IPS-15b (cell line): ENCODE measurements at regions not wholly inside any gene's neighbourhood (a gene's known extent, or its start where the extent isn't known, plus 50 kb on each side); places are given as distances from the start of the nearest gene placed in this dataset.

ENCODE experiments used
- H3K27me3 ChIP-seq: one replicate; pipeline ENCODE4 v1.6.1; 2013; ENCODE audit warnings: low read length; ENCODE audit not compliant: control insufficient read depth, insufficient read depth
- H3K36me3 ChIP-seq: one replicate; pipeline ENCODE4 v1.6.1; 2013; ENCODE audit warnings: low read length; ENCODE audit not compliant: control insufficient read depth, insufficient read depth
- H3K4me1 ChIP-seq: one replicate; pipeline ENCODE4 v1.6.1; 2013; ENCODE audit warnings: mild to moderate bottlenecking, low read length; ENCODE audit not compliant: control insufficient read depth, insufficient read depth
- H3K4me3 ChIP-seq: one replicate; pipeline ENCODE4 v1.5.1; 2013; ENCODE audit warnings: low read depth, low read length
- H3K9ac ChIP-seq: one replicate; pipeline ENCODE4 v1.6.1; 2013; ENCODE audit warnings: low read depth, mild to moderate bottlenecking, low read length
- H3K9me3 ChIP-seq: one replicate; pipeline ENCODE4 v1.6.1; 2013; ENCODE audit warnings: mild to moderate bottlenecking, low read length; ENCODE audit not compliant: control insufficient read depth, insufficient read depth

DNA sequence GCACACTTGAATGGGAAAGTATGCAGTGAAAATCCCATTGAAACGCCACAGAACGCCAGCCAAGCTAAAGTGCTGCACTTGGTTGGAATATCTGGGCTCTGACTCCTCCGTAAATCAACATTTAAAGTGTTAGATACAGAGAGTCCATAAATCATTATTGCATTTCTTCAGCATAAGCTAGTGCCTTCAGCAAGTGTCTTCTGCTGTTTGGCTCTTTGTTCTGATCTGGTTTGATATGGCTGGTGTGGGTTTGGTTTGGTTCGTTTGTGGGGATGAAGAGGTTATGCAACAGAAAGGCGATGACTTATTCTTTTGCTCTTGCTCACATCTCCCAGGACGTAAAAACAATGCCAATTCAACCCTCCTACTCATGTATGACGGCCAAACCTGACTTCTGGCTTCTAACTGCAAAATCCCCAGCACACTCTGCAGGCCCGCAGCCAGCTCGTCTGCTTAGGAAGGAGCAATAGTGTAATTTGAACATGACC, 121.8 kb upstream of the ERG start:
- H3K4me1 ChIP-seq, result no peaks in the 10 kb centered on the region
- no peak overlapping the region for H3K9ac ChIP-seq
- no peaks in the 10 kb centered on the region for H3K27me3 ChIP-seq
- no peak overlapping the region for H3K4me3 ChIP-seq
- no peaks in the 10 kb centered on the region for H3K9me3 ChIP-seq
- H3K36me3 ChIP-seq, result no peaks in the 10 kb centered on the region

DNA sequence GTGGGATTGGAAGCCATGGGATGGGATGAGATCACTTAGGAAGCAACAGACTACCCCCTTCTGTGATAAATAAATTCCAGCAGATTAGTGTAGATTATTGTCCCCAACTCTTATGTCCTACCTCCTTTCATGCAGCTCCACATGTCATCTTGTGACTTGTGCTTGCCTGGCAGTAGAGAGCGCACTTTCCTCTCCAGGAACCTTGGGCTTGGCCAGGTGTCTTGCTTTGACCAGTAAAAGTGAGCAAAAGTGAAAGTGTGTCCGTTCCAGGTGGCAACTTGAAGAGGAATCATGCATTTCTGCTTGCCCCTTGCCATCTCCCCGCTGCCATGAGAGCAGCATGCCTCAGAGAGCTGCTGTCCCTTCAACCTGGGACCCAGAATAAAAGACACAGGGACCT, 122.9 kb upstream of the ERG start:
- Histone ChIP-seq H3K9ac (no peak overlapping the region), H3K4me1 (no peaks in the 10 kb centered on the region), H3K9me3 (no peaks in the 10 kb centered on the region), H3K36me3 (no peaks in the 10 kb centered on the region), H3K4me3 (no peak overlapping the region), H3K27me3 (no peaks in the 10 kb centered on the region)

DNA sequence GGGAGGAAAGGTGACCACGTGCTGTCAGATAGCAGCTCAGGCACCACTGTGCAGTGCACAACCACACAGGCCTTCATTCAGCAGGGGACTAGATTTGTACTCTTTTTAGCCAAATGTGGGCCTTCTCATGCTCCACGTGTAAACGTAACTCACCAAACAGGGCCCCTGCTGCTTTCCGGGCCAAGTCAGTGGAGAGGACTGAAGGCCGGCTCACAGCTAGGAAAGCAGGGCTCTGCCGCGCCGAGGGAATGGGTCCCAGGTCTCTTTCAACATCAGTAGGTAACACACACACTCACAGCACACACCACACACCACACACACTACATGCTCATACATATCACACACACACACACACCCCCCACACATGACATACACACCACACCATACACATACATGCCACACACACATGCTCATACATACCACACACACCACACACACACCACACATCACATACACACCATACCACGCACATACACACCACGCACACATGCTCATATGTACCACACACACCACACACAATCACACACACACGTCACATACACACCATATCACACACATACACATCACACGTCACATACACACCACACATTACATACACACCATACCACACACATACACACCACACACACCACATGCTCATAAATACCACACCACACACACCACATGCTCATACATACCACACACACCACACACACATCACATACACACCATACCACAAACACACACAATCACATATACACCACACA, 124.0 kb upstream of the ERG start:
- no peak overlapping the region for H3K9ac ChIP-seq
- H3K9me3 ChIP-seq, result no peaks in the 10 kb centered on the region
- H3K4me1 ChIP-seq, result no peaks in the 10 kb centered on the region
- no peak overlapping the region for H3K4me3 ChIP-seq
- no peaks in the 10 kb centered on the region for H3K27me3 ChIP-seq
- H3K36me3 ChIP-seq, result no peaks in the 10 kb centered on the region

DNA sequence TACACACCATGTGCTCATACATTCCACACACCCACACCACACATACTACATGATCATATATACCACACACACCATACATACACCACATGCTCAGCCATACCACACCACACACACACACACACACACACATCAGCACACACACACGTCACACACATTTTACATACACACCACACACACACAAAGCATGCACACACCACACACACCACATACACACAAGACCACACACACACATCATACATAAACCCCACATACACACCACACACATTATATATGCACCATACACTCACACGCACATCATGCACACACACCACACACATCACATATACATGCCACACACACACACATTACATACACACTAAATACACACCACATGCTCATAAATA, 124.5 kb upstream of the ERG start:
- Histone ChIP-seq H3K36me3 (no peaks in the 10 kb centered on the region), H3K4me1 (no peaks in the 10 kb centered on the region), H3K9me3 (no peaks in the 10 kb centered on the region), H3K9ac (no peak overlapping the region), H3K27me3 (no peaks in the 10 kb centered on the region), H3K4me3 (no peak overlapping the region)

DNA sequence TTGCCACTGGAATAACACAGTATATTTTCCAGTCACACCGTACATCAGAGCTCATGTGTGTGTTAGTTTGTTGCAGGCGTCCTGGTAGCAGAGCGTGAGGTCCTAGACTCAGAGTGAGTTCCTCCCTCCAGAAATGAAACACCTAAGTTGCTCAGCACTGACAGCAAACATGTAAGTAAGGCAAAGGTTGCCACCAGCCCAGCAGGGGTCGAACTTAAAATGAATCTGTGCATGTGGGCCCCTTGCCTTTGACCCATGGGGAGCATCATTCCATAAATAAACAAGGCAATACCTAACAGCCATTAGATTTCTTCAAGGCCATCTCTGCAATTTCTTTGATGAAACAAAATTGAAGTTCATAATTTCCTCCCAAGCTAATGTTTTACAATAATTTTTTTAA, 125.3 kb upstream of the ERG start:
- Histone ChIP-seq H3K4me1 (no peaks in the 10 kb centered on the region), H3K4me3 (no peak overlapping the region), H3K9me3 (no peaks in the 10 kb centered on the region), H3K27me3 (no peaks in the 10 kb centered on the region), H3K9ac (no peak overlapping the region), H3K36me3 (no peaks in the 10 kb centered on the region)

DNA sequence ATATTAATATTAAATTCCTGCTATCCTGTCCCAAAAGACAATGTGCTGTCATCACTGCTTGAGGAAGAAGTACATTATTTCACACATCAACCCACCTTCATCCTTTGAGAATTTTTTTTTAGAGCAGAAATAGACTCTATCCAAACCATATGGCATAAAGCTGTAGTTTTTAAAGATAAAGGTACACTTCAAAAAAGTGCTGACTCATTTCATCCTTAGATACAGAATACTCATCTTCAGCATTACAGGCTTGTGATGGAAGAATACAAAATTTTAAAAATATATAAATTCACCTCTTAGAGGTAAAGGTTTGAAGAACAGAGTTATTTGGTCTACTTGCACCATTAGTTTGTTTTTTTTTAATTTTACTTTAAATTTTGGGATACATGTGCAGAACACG, 126.7 kb upstream of the ERG start:
- Histone ChIP-seq H3K36me3 (no peaks in the 10 kb centered on the region), H3K9me3 (no peaks in the 10 kb centered on the region), H3K9ac (no peak overlapping the region), H3K27me3 (no peaks in the 10 kb centered on the region), H3K4me3 (no peak overlapping the region), H3K4me1 (no peaks in the 10 kb centered on the region)

DNA sequence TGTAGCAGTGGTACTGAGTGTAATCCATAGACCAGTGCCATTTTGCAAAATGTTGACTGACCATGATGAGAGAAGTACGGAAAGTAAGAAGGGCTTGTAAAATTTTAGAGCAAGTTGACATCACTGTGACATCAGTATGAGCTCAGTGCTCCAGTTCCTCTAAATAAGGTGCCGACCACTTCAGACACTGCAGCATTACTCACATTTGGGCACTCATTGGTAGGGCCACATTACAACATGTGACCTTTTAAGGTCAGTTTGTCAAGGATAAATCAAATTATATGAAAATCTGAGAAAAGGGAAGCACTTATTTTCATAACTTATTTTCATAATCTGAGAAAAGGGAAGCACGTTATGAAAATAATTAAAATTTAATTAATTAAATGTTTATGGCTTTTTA, 128.0 kb upstream of the ERG start:
- Histone ChIP-seq H3K9me3 (no peaks in the 10 kb centered on the region), H3K36me3 (no peaks in the 10 kb centered on the region), H3K4me1 (peaks cover 2% of the 10 kb centered on the region), H3K9ac (no peak overlapping the region), H3K27me3 (no peaks in the 10 kb centered on the region), H3K4me3 (no peak overlapping the region)

DNA sequence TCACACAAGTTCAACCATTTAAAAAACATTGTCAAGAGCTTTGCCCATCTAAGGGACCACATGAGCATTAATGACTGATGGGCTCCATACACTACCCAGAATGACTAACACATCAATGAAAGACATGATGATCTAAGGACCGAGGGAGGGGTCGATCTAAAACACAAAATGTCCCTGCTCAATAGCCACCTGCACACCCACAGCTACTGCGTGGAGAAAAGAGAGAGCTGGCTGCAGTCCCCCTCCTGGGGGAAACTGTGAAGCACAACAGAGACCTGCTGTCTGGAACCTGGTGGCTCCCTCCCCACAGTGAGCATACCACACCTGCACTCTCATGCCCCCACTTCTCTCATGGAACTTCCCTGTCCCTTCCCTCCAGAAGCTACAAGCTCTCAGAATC, 130.1 kb upstream of the ERG start:
- peaks cover 2% of the 10 kb centered on the region for H3K4me1 ChIP-seq
- no peak overlapping the region for H3K4me3 ChIP-seq
- H3K36me3 ChIP-seq, result no peaks in the 10 kb centered on the region
- H3K27me3 ChIP-seq, result no peaks in the 10 kb centered on the region
- no peak overlapping the region for H3K9ac ChIP-seq
- no peaks in the 10 kb centered on the region for H3K9me3 ChIP-seq

DNA sequence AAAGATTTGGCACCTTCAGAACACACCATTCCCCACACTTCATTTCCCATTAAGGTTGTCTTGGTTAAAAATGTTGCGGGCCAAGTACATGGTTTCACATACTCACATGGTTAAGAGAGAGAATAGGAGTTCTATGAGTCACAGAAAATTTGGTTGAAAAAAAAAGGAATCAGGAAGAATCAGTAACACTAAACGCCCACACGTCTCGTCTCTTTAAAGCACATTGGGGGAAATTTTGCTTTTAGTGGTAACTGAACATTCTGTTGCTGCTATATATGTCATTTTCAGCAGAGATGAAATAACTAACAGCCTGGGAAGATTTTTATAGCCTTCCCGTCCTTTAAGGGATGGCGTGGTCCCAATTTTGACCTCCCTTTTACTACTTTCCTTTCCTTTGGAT, 132.9 kb upstream of the ERG start:
- no peaks in the 10 kb centered on the region for H3K36me3 ChIP-seq
- H3K27me3 ChIP-seq, result no peaks in the 10 kb centered on the region
- H3K9me3 ChIP-seq, result no peaks in the 10 kb centered on the region
- H3K9ac ChIP-seq, result no peak overlapping the region
- no peak overlapping the region for H3K4me3 ChIP-seq
- H3K4me1 ChIP-seq, result peaks cover 2% of the 10 kb centered on the region

DNA sequence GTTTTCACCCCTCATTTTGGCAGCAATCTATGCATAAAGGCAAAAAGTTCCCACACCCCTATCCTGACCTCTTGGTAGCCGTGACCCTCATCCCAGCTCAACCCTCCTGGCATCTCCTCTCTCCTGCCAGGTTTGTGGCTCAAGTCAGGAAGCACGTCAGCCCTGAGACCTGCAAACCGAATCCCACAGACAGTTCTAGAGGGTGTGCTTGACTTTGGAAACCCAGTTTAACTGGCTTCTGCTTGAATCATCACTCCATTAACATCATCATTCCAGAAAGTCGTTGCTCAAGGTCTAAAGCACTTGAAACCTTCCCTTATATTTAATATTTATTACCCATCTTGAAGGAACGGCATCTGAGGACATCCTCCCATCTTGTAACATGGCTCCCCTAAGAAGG, 133.4 kb upstream of the ERG start:
- Histone ChIP-seq H3K27me3 (no peaks in the 10 kb centered on the region), H3K4me3 (no peak overlapping the region), H3K9ac (no peak overlapping the region), H3K4me1 (peaks cover 2% of the 10 kb centered on the region), H3K9me3 (no peaks in the 10 kb centered on the region), H3K36me3 (no peaks in the 10 kb centered on the region)

DNA sequence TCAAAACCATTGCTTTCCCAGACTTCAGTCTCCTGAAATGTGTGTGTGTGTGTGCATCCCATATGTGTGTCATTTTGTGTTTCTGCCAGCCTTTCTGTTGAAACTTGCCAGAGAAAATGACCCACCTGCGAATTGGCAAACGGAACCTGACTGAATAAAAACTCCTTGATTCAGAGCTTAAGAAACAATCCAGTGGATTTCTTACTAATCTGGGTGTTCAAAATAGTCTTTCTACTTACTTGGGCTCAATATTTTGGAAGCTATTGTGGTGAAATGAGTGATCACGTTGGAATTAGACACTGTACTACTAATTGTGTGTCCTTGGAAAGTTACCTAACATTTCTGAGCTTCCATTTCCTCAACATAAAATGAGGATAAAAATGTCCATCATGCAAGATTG, 138.9 kb upstream of the ERG start:
- Histone ChIP-seq H3K9ac (no peak overlapping the region), H3K27me3 (no peaks in the 10 kb centered on the region), H3K9me3 (no peaks in the 10 kb centered on the region), H3K4me3 (no peak overlapping the region), H3K4me1 (no peaks in the 10 kb centered on the region), H3K36me3 (no peaks in the 10 kb centered on the region)

DNA sequence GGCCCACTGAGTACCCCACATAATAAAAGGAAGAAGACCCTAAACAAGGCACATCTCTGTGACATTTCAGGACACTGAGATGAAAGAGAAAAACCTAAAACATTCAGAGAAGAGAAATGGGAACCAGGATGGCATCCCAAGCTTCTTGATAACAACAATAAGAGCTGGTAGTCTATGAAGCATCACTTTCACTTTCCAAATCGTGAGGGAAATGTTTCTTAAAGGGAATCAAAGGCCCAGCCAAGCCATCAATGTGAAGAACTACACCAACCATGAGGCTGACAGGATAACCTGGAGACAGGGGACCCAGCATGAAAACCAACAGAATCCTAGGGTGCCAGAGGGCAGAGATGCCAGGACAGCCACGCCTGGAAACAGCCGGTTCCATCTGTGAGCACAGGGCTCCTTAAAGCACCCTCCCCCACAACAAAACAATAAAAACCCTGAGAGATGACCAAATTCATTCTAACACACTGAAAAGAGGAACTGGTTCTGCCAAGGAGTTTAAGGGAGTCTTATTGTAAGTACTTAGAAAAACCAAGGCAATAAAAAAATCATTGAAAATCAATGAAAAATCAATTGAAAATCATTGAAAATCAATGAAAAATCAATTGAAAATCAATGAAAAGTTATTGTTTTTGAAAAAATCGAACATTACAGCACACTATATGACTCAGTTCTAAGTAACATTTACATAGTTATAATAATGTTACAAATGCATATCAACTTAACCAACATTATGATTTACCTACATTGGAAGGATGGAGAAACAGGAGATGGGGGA, 141.5 kb upstream of the ERG start:
- H3K9me3 ChIP-seq, result no peaks in the 10 kb centered on the region
- H3K9ac ChIP-seq, result no peak overlapping the region
- no peaks in the 10 kb centered on the region for H3K27me3 ChIP-seq
- peaks cover 5% of the 10 kb centered on the region for H3K4me1 ChIP-seq
- H3K4me3 ChIP-seq, result no peak overlapping the region
- H3K36me3 ChIP-seq, result no peaks in the 10 kb centered on the region
